Stimulated activated effector memory CD8-positive, alpha-beta T cell treated with anti-CD3 and anti-CD28 coated beads, Interleukin-12 subunit alpha, Interleukin-12 subunit beta, amount 100 ng/mL, for 72 hours (primary cell): ENCODE measurements at regions not wholly inside any gene's neighbourhood (a gene's known extent, or its start where the extent isn't known, plus 50 kb on each side); places are given as distances from the start of the nearest gene placed in this dataset.

Experiments used
- ATAC-seq: fragments of 150-1000 bp; cut with Tn5 transposase; 2 replicates; pipeline ENCODE4 v1.10.0; 2021
- DNase-seq, 2 donors: peaks; one replicate each; pipeline ENCODE4 v3.0.0; 2021 to 2022; ENCODE audit warnings: low spot score in 2 of 2
- H3K27ac Mint-ChIP-seq: one replicate; pipeline ENCODE4 v1.8.0; 2022; ENCODE audit warnings: mild to moderate bottlenecking, mixed read lengths
- H3K36me3 Mint-ChIP-seq: one replicate; pipeline ENCODE4 v1.8.0; 2022; ENCODE audit warnings: mild to moderate bottlenecking, mixed read lengths
- H3K4me1 Mint-ChIP-seq: one replicate; pipeline ENCODE4 v1.8.0; 2022; ENCODE audit warnings: mixed read lengths
- H3K4me3 Mint-ChIP-seq: one replicate; pipeline ENCODE4 v1.8.0; 2022; ENCODE audit warnings: mild to moderate bottlenecking, mixed read lengths
- H3K9me3 Mint-ChIP-seq: one replicate; pipeline ENCODE4 v1.8.0; 2022; ENCODE audit warnings: mixed read lengths

GRCh38 chr5:133730866-133731265, 118.5 kb upstream of the FSTL4 start:
- ATAC-seq = no peak
- Mint-ChIP-seq H3K4me1 (no peaks in the 10 kb centered on the region), H3K27ac (no peak overlapping the region), H3K9me3 (no peaks in the 10 kb centered on the region), H3K36me3 (no peaks in the 10 kb centered on the region), H3K4me3 (no peak overlapping the region)
- no peak for DNase-seq

GRCh38 chr5:133730346-133730745, 118.0 kb upstream of the FSTL4 start:
- Mint-ChIP-seq H3K4me3 (no peak overlapping the region), H3K27ac (no peak overlapping the region), H3K36me3 (no peaks in the 10 kb centered on the region), H3K4me1 (no peaks in the 10 kb centered on the region), H3K9me3 (no peaks in the 10 kb centered on the region)
- DNase-seq = no peak
- no peak for ATAC-seq

GRCh38 chr5:133729800-133730199, 117.5 kb upstream of the FSTL4 start:
- no peak overlapping the region for H3K4me3 Mint-ChIP-seq
- no peak for DNase-seq
- H3K36me3 Mint-ChIP-seq = no peaks in the 10 kb centered on the region
- H3K27ac Mint-ChIP-seq = no peak overlapping the region
- H3K9me3 Mint-ChIP-seq = no peaks in the 10 kb centered on the region
- H3K4me1 Mint-ChIP-seq = no peaks in the 10 kb centered on the region
- no peak for ATAC-seq

- Mint-ChIP-seq H3K36me3 (no peaks in the 10 kb centered on the region), H3K4me1 (no peaks in the 10 kb centered on the region), H3K4me3 (no peak overlapping the region), H3K27ac (no peak overlapping the region), H3K9me3 (no peaks in the 10 kb centered on the region)
- ATAC-seq (no peak), DNase-seq (no peak)
These were observed 116.1 kb upstream of the FSTL4 start for GRCh38 chr5:133728475-133728874.

- H3K9me3 Mint-ChIP-seq = no peaks in the 10 kb centered on the region
- no peak overlapping the region for H3K27ac Mint-ChIP-seq
- H3K4me3 Mint-ChIP-seq = no peak overlapping the region
- no peaks in the 10 kb centered on the region for H3K4me1 Mint-ChIP-seq
- ATAC-seq (no peak), DNase-seq (no peak)
- H3K36me3 Mint-ChIP-seq = no peaks in the 10 kb centered on the region
These were observed 115.3 kb upstream of the FSTL4 start for GRCh38 chr5:133727636-133728035.

- Mint-ChIP-seq H3K4me3 (no peak overlapping the region), H3K9me3 (peaks cover 13% of the 10 kb centered on the region), H3K36me3 (no peaks in the 10 kb centered on the region), H3K4me1 (no peaks in the 10 kb centered on the region), H3K27ac (no peak overlapping the region)
- no peak for DNase-seq
- ATAC-seq = no peak
These were observed 111.5 kb upstream of the FSTL4 start for GRCh38 chr5:133723651-133724366.

- H3K9me3 Mint-ChIP-seq = peaks cover 13% of the 10 kb centered on the region
- no peak overlapping the region for H3K27ac Mint-ChIP-seq
- ATAC-seq = no peak
- no peaks in the 10 kb centered on the region for H3K36me3 Mint-ChIP-seq
- no peaks in the 10 kb centered on the region for H3K4me1 Mint-ChIP-seq
- no peak overlapping the region for H3K4me3 Mint-ChIP-seq
- DNase-seq = no peak
These were observed 110.8 kb upstream of the FSTL4 start for GRCh38 chr5:133723126-133723525.

GRCh38 chr5:133721365-133721764, 109.0 kb upstream of the FSTL4 start:
- H3K4me3 Mint-ChIP-seq = no peak overlapping the region
- H3K27ac Mint-ChIP-seq = no peak overlapping the region
- H3K4me1 Mint-ChIP-seq = no peaks in the 10 kb centered on the region
- DNase-seq (no peak), ATAC-seq (no peak)
- H3K36me3 Mint-ChIP-seq = no peaks in the 10 kb centered on the region
- H3K9me3 Mint-ChIP-seq = peaks cover 13% of the 10 kb centered on the region

GRCh38 chr5:133718457-133718856, 106.1 kb upstream of the FSTL4 start:
- Mint-ChIP-seq H3K4me3 (no peak overlapping the region), H3K9me3 (peaks cover 13% of the 10 kb centered on the region), H3K36me3 (no peaks in the 10 kb centered on the region), H3K4me1 (no peaks in the 10 kb centered on the region), H3K27ac (no peak overlapping the region)
- ATAC-seq (no peak), DNase-seq (no peak)

- ATAC-seq (no peak), DNase-seq (no peak)
- Mint-ChIP-seq H3K27ac (no peak overlapping the region), H3K36me3 (no peaks in the 10 kb centered on the region), H3K9me3 (peaks cover 7% of the 10 kb centered on the region), H3K4me3 (no peak overlapping the region), H3K4me1 (no peaks in the 10 kb centered on the region)
These were observed 104.3 kb upstream of the FSTL4 start for GRCh38 chr5:133716532-133717183.

GRCh38 chr5:133715616-133716015, 103.3 kb upstream of the FSTL4 start:
- H3K36me3 Mint-ChIP-seq = no peaks in the 10 kb centered on the region
- H3K4me1 Mint-ChIP-seq = no peaks in the 10 kb centered on the region
- H3K27ac Mint-ChIP-seq = no peak overlapping the region

GRCh38 chr5:133715216-133715615, 102.9 kb upstream of the FSTL4 start:
- ATAC-seq (no peak), DNase-seq (no peak)
- Mint-ChIP-seq H3K4me3 (no peak overlapping the region), H3K27ac (no peak overlapping the region), H3K36me3 (no peaks in the 10 kb centered on the region), H3K9me3 (no peaks in the 10 kb centered on the region), H3K4me1 (no peaks in the 10 kb centered on the region)

More at GRCh38 chr5:133715616-133716015, 103.3 kb upstream of the FSTL4 start:
- Mint-ChIP-seq H3K4me3 (no peak overlapping the region), H3K9me3 (peaks cover under 1% of the 10 kb centered on the region)
- ATAC-seq (no peak), DNase-seq (no peak)

- no peaks in the 10 kb centered on the region for H3K9me3 Mint-ChIP-seq
- no peaks in the 10 kb centered on the region for H3K4me1 Mint-ChIP-seq
- no peaks in the 10 kb centered on the region for H3K36me3 Mint-ChIP-seq
- no peak overlapping the region for H3K27ac Mint-ChIP-seq
- no peak for DNase-seq
- no peak for ATAC-seq
- no peak overlapping the region for H3K4me3 Mint-ChIP-seq
These were observed 102.0 kb upstream of the FSTL4 start for GRCh38 chr5:133714161-133714915.

- Mint-ChIP-seq H3K27ac (no peak overlapping the region), H3K9me3 (no peaks in the 10 kb centered on the region)
- no peak for ATAC-seq
These were observed 101.4 kb upstream of the FSTL4 start for GRCh38 chr5:133713751-133714150.

GRCh38 chr5:133713209-133713608, 100.9 kb upstream of the FSTL4 start:
- no peak overlapping the region for H3K27ac Mint-ChIP-seq
- H3K36me3 Mint-ChIP-seq = no peaks in the 10 kb centered on the region
- no peaks in the 10 kb centered on the region for H3K9me3 Mint-ChIP-seq
- ATAC-seq = no peak
- H3K4me3 Mint-ChIP-seq = no peak overlapping the region
- H3K4me1 Mint-ChIP-seq = no peaks in the 10 kb centered on the region
- no peak for DNase-seq

More at GRCh38 chr5:133713751-133714150, 101.4 kb upstream of the FSTL4 start:
- DNase-seq = no peak
- Mint-ChIP-seq H3K36me3 (no peaks in the 10 kb centered on the region), H3K4me3 (no peak overlapping the region), H3K4me1 (no peaks in the 10 kb centered on the region)

GRCh38 chr5:133712562-133712961, 100.2 kb upstream of the FSTL4 start:
- no peaks in the 10 kb centered on the region for H3K36me3 Mint-ChIP-seq
- DNase-seq = no peak
- H3K9me3 Mint-ChIP-seq = no peaks in the 10 kb centered on the region
- H3K4me3 Mint-ChIP-seq = no peak overlapping the region
- no peak overlapping the region for H3K27ac Mint-ChIP-seq
- ATAC-seq = no peak
- H3K4me1 Mint-ChIP-seq = no peaks in the 10 kb centered on the region
